ENCODE measurements at regions not wholly inside any gene's neighbourhood (a gene's known extent, or its start where the extent isn't known, plus 50 kb on each side); places are given as distances from the start of the nearest gene placed in this dataset.

DNA sequence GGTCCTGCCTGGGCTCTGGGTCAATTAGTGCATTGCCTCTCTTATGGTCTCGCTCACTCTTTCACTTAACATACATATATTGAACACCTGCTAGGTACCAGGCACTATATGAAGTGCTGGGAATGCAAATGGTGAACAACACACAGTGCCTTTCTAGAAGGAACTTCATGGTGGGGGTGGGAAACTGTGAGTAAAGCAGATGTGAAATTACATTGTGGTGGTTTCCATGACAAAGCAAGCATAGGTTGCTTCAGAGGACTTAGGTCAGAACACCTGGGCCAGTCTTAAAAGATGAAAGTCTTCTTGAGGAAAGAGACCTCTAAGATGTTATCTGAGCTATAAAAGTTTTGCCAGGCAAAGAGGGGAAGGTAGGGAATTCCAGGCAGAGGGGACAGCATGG, 231.3 kb downstream of the BUD13 start:
- TF ChIP-seq, protein P1, sequence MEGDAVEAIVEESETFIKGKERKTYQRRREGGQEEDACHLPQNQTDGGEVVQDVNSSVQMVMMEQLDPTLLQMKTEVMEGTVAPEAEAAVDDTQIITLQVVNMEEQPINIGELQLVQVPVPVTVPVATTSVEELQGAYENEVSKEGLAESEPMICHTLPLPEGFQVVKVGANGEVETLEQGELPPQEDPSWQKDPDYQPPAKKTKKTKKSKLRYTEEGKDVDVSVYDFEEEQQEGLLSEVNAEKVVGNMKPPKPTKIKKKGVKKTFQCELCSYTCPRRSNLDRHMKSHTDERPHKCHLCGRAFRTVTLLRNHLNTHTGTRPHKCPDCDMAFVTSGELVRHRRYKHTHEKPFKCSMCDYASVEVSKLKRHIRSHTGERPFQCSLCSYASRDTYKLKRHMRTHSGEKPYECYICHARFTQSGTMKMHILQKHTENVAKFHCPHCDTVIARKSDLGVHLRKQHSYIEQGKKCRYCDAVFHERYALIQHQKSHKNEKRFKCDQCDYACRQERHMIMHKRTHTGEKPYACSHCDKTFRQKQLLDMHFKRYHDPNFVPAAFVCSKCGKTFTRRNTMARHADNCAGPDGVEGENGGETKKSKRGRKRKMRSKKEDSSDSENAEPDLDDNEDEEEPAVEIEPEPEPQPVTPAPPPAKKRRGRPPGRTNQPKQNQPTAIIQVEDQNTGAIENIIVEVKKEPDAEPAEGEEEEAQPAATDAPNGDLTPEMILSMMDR (IDR thresholded peaks at IDR 0.05), result no peak
- no peak for TF ChIP-seq POLR2A (IDR thresholded peaks at IDR 0.05)

Data from suprapubic skin (tissue), 3 donors.